ENCODE measurements at regions not wholly inside any gene's neighbourhood (a gene's known extent, or its start where the extent isn't known, plus 50 kb on each side); places are given as distances from the start of the nearest gene placed in this dataset.

GRCh38 chr12:124458992-124459851 lies 108.2 kb downstream of the NCOR2 start:
- no peak overlapping the region for H3K4me2 ChIP-seq (ENCODE audit: insufficient read depth, low read length)
- H2AFZ ChIP-seq (ENCODE audit: low read depth, low read length), result no peak overlapping the region
- no peak overlapping the region for H3K9ac ChIP-seq (ENCODE audit: low read depth, low read length)
- TF ChIP-seq CTCF (IDR thresholded peaks at IDR 0.05; ENCODE audit: borderline replicate concordance, extremely low read depth, low read length, poor library complexity, severe bottlenecking) (no peak), EZH2 (IDR thresholded peaks at IDR 0.05; ENCODE audit: borderline replicate concordance, low read depth, low read length, severe bottlenecking) (no peak)
- DNase-seq, result no peak
- peaks cover 83% of the 10 kb centered on the region for H3K36me3 ChIP-seq (ENCODE audit: insufficient read depth, low read length)
- no peaks in the 10 kb centered on the region for H3K4me1 ChIP-seq (ENCODE audit: insufficient read depth, low read length)
- no peak overlapping the region for H3K4me3 ChIP-seq (ENCODE audit: low read depth in 1 of 2, low read length in 2 of 2)
- no peaks in the 10 kb centered on the region for H3K9me3 ChIP-seq (ENCODE audit: insufficient read depth, low read length, severe bottlenecking)
- ATAC-seq (ENCODE audit: insufficient read depth, low read depth), result no peak
- peaks cover 12% of the 10 kb centered on the region for H3K79me2 ChIP-seq (ENCODE audit: insufficient read depth, low read length)
- H4K20me1 ChIP-seq (ENCODE audit: insufficient read depth, low read length), result peaks cover 69% of the 10 kb centered on the region
- no peaks in the 10 kb centered on the region for H3K27me3 ChIP-seq (ENCODE audit: insufficient read depth, low read length, poor library complexity)
- H3K27ac ChIP-seq (ENCODE audit: low read length), result no peak overlapping the region

- ATAC-seq (ENCODE audit: insufficient read depth, low read depth), result no peak
- H3K79me2 ChIP-seq (ENCODE audit: insufficient read depth, low read length), result peaks cover 12% of the 10 kb centered on the region
- no peak overlapping the region for H3K4me3 ChIP-seq (ENCODE audit: low read depth in 1 of 2, low read length in 2 of 2)
- no peak overlapping the region for H3K4me2 ChIP-seq (ENCODE audit: insufficient read depth, low read length)
- no peaks in the 10 kb centered on the region for H3K4me1 ChIP-seq (ENCODE audit: insufficient read depth, low read length)
- no peak for DNase-seq
- no peak overlapping the region for H2AFZ ChIP-seq (ENCODE audit: low read depth, low read length)
- TF ChIP-seq CTCF (IDR thresholded peaks at IDR 0.05; ENCODE audit: borderline replicate concordance, extremely low read depth, low read length, poor library complexity, severe bottlenecking), result no peak
- no peak overlapping the region for H3K9ac ChIP-seq (ENCODE audit: low read depth, low read length)
- H3K27me3 ChIP-seq (ENCODE audit: insufficient read depth, low read length, poor library complexity), result no peaks in the 10 kb centered on the region
- H3K9me3 ChIP-seq (ENCODE audit: insufficient read depth, low read length, severe bottlenecking), result no peaks in the 10 kb centered on the region
- peaks cover 69% of the 10 kb centered on the region for H4K20me1 ChIP-seq (ENCODE audit: insufficient read depth, low read length)
- H3K36me3 ChIP-seq (ENCODE audit: insufficient read depth, low read length), result peaks cover 77% of the 10 kb centered on the region
- H3K27ac ChIP-seq (ENCODE audit: low read length), result no peak overlapping the region
Observed at GRCh38 chr12:124458220-124458991, 109.0 kb downstream of the NCOR2 start.

- Histone ChIP-seq H3K4me1 (ENCODE audit: insufficient read depth, low read length) (no peaks in the 10 kb centered on the region), H3K27me3 (ENCODE audit: insufficient read depth, low read length, poor library complexity) (no peaks in the 10 kb centered on the region), H3K9ac (ENCODE audit: low read depth, low read length) (no peak overlapping the region), H4K20me1 (ENCODE audit: insufficient read depth, low read length) (peaks cover 69% of the 10 kb centered on the region), H3K79me2 (ENCODE audit: insufficient read depth, low read length) (peaks cover 7% of the 10 kb centered on the region), H3K9me3 (ENCODE audit: insufficient read depth, low read length, severe bottlenecking) (no peaks in the 10 kb centered on the region), H3K36me3 (ENCODE audit: insufficient read depth, low read length) (peaks cover 69% of the 10 kb centered on the region), H2AFZ (ENCODE audit: low read depth, low read length) (no peak overlapping the region), H3K4me2 (ENCODE audit: insufficient read depth, low read length) (no peak overlapping the region), H3K4me3 (ENCODE audit: low read depth in 1 of 2, low read length in 2 of 2) (no peak overlapping the region), H3K27ac (ENCODE audit: low read length) (no peak overlapping the region)
- TF ChIP-seq EZH2 (IDR thresholded peaks at IDR 0.05; ENCODE audit: borderline replicate concordance, low read depth, low read length, severe bottlenecking), result no peak
- no peak for TF ChIP-seq CTCF (IDR thresholded peaks at IDR 0.05; ENCODE audit: borderline replicate concordance, extremely low read depth, low read length, poor library complexity, severe bottlenecking)
- DNase-seq, result no peak
- no peak for ATAC-seq (ENCODE audit: insufficient read depth, low read depth)
Observed at GRCh38 chr12:124457287-124458219, 109.9 kb downstream of the NCOR2 start.
